H1 (cell line): ENCODE measurements at regions not wholly inside any gene's neighbourhood (a gene's known extent, or its start where the extent isn't known, plus 50 kb on each side); places are given as distances from the start of the nearest gene placed in this dataset.

Experiments used
- CHD1 ChIP-seq: IDR thresholded peaks from 2 replicates; pipeline ENCODE4 v1.6.1; 2012; ENCODE audit warnings: low read depth, low read length, improper control_type of control experiment
- CHD2 ChIP-seq: IDR thresholded peaks from 2 replicates; pipeline ENCODE4 v1.6.1; 2012; ENCODE audit warnings: low read length, improper control_type of control experiment
- NRF1 ChIP-seq: IDR thresholded peaks from 2 replicates; pipeline ENCODE4 v1.6.1; 2011; ENCODE audit warnings: mild to moderate bottlenecking, low read depth, low read length, improper control_type of control experiment
- PHF8 ChIP-seq: fragments of 200-600 bp; sonication (generic); conservative IDR thresholded peaks from 2 replicates; pipeline ENCODE4 v1.7.1; 2012; ENCODE audit warnings: low read depth, mild to moderate bottlenecking, inconsistent platforms, low read length, moderate library complexity
- POLR2AphosphoS5 ChIP-seq: IDR thresholded peaks from 2 replicates; pipeline ENCODE4 v1.6.1; 2011; ENCODE audit warnings: low read depth, low read length
- RFX5 ChIP-seq: IDR thresholded peaks from 2 replicates; pipeline ENCODE4 v1.6.1; 2011; ENCODE audit warnings: low read depth, low read length, improper control_type of control experiment, borderline replicate concordance
- TCF12 ChIP-seq: IDR thresholded peaks from 2 replicates; pipeline ENCODE4 v1.6.1; 2011; ENCODE audit warnings: low read depth, mild to moderate bottlenecking, low read length

GRCh38 chr6:112911959-112912358 lies 564.8 kb downstream of the RFPL4B start (continued):
- no peak for TF ChIP-seq NRF1
- TF ChIP-seq PHF8 = no peak
- no peak for TF ChIP-seq TCF12
- no peak for TF ChIP-seq RFX5
- no peak for TF ChIP-seq POLR2AphosphoS5
- no peak for TF ChIP-seq CHD2
- no peak for TF ChIP-seq CHD1
